CD4-positive, alpha-beta T cell (primary cell): ENCODE measurements at regions not wholly inside any gene's neighbourhood (a gene's known extent, or its start where the extent isn't known, plus 50 kb on each side); places are given as distances from the start of the nearest gene placed in this dataset.

ENCODE experiments used
- ATAC-seq: fragments of 200-7000 bp; cut with Tn5 transposase; one replicate; pipeline ENCODE4 v1.10.0; 2022; ENCODE audit warnings: mild to moderate bottlenecking; ENCODE audit not compliant: poor library complexity
- CTCF ChIA-PET: fragments of 350-600 bp; sonication (Branson Sonifier 250); formaldehyde crosslinking; loops from one replicate; lab custom pipeline; 2021; ENCODE audit warnings: antibody characterized with exemption, inconsistent platforms; lab: Charles Lee
- POLR2A ChIA-PET: fragments of 350-600 bp; sonication (Branson Sonifier 250); formaldehyde crosslinking; loops from one replicate; lab custom pipeline; 2021; ENCODE audit warnings: antibody characterized with exemption, inconsistent platforms; lab: Charles Lee
- DNase-seq, 14 experiments: peaks; one replicate each; pipeline ENCODE4 v3.0.0-alpha.2; 2013 to 2020; ENCODE audit warnings: mixed read lengths in 2 of 14
- H3K27ac ChIP-seq, 2 donors: one replicate each; pipeline versions ENCODE4 v1.5.1 to v1.7.0; 2013; ENCODE audit warnings: low read length in 2 of 2, low read depth in 1 of 2, mild to moderate bottlenecking in 1 of 2
- H3K27me3 ChIP-seq, 2 experiments: 1 replicate in 1 of 2; 2 replicates in 1 of 2; pipeline versions ENCODE4 v1.6.1 to v1.7.0; 2013; ENCODE audit warnings: low read length in 2 of 2, control low read depth in 1 of 2, mild to moderate bottlenecking in 1 of 2, moderate library complexity in 1 of 2; ENCODE audit not compliant: insufficient read depth in 2 of 2, control insufficient read depth in 1 of 2
- H3K36me3 ChIP-seq: one replicate; pipeline ENCODE4 v1.6.1; 2013; ENCODE audit warnings: low read length, control low read depth; ENCODE audit not compliant: insufficient read depth
- H3K4me1 ChIP-seq: one replicate; pipeline ENCODE4 v1.6.1; 2013; ENCODE audit warnings: low read length, control low read depth; ENCODE audit not compliant: insufficient read depth
- H3K4me3 ChIP-seq: one replicate; pipeline ENCODE4 v1.5.1; 2013; ENCODE audit warnings: mild to moderate bottlenecking, low read length, moderate library complexity
- H3K9me3 ChIP-seq, 2 experiments: 1 replicate in 1 of 2; 2 replicates in 1 of 2; pipeline versions ENCODE4 v1.6.1 to v1.7.0; 2013; ENCODE audit warnings: low read length in 2 of 2, mild to moderate bottlenecking in 2 of 2, control low read depth in 1 of 2, moderate library complexity in 1 of 2; ENCODE audit not compliant: control insufficient read depth in 1 of 2, insufficient read depth in 1 of 2
- H3K27ac Mint-ChIP-seq: one replicate; pipeline ENCODE4 v1.8.0; 2020; ENCODE audit warnings: mixed read lengths
- H3K27me3 Mint-ChIP-seq: one replicate; pipeline ENCODE4 v1.8.0; 2021; ENCODE audit warnings: mixed read lengths
- H3K36me3 Mint-ChIP-seq: one replicate; pipeline ENCODE4 v1.8.0; 2021; ENCODE audit warnings: low read depth, mixed read lengths
- H3K4me1 Mint-ChIP-seq: one replicate; pipeline ENCODE4 v1.8.0; 2021; ENCODE audit warnings: low read depth, mixed read lengths
- H3K4me3 Mint-ChIP-seq: one replicate; pipeline ENCODE4 v1.8.0; 2020; ENCODE audit warnings: mild to moderate bottlenecking, mixed read lengths
- H3K9me3 Mint-ChIP-seq: one replicate; pipeline ENCODE4 v1.8.0; 2020; ENCODE audit warnings: mixed read lengths
- intact Hi-C, 2 experiments: fragments of 100-400 bp; cut with DNase I in 1 of 2; cut with micrococcal nuclease in 1 of 2; formaldehyde crosslinking; loops; one replicate each; pipeline versions ENCODE4 v1.15.1 to v1.9.0; 2023 to 2025; cut with DNase I, micrococcal nuclease
- TF ChIP-seq, protein P1 (sequence below): fragments of 200-600 bp; IDR thresholded peaks from one replicate; pipeline ENCODE4 v1.8.0; 2022; ENCODE audit warnings: antibody characterized with exemption, mild to moderate bottlenecking

DNA sequence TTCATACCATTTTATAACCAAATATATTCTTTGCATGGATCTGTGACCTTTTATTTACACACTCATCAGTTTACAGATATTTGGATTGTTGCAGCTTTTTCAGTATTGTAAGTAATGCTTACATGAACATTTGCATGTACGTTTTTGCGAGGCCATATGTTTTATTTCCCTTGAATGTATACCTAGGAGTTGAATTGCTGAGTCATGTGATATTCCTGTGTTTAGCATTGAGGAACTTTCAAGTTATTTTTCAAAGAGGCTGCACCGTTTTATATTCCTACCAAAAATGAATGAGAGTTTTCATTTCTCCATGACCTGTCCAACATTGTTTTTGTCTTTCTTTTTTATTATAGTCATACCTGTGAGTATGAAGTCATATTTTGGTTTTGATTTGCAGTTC, 392.1 kb downstream of the CNTNAP4 start:
- no peaks in the 10 kb centered on the region for H3K36me3 ChIP-seq
- no peaks in the 10 kb centered on the region for H3K27me3 ChIP-seq
- no peaks in the 10 kb centered on the region for H3K27me3 Mint-ChIP-seq
- H3K27ac Mint-ChIP-seq = no peak overlapping the region
- H3K9me3 ChIP-seq = no peaks in the 10 kb centered on the region
- no peaks in the 10 kb centered on the region for H3K4me1 ChIP-seq
- TF ChIP-seq, protein P1, sequence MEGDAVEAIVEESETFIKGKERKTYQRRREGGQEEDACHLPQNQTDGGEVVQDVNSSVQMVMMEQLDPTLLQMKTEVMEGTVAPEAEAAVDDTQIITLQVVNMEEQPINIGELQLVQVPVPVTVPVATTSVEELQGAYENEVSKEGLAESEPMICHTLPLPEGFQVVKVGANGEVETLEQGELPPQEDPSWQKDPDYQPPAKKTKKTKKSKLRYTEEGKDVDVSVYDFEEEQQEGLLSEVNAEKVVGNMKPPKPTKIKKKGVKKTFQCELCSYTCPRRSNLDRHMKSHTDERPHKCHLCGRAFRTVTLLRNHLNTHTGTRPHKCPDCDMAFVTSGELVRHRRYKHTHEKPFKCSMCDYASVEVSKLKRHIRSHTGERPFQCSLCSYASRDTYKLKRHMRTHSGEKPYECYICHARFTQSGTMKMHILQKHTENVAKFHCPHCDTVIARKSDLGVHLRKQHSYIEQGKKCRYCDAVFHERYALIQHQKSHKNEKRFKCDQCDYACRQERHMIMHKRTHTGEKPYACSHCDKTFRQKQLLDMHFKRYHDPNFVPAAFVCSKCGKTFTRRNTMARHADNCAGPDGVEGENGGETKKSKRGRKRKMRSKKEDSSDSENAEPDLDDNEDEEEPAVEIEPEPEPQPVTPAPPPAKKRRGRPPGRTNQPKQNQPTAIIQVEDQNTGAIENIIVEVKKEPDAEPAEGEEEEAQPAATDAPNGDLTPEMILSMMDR = no peak
- no peaks in the 10 kb centered on the region for H3K36me3 Mint-ChIP-seq
- DNase-seq (no peak), ATAC-seq (no peak)
- H3K9me3 Mint-ChIP-seq = no peaks in the 10 kb centered on the region
- no peak overlapping the region for H3K4me3 Mint-ChIP-seq
- no peak overlapping the region for H3K27ac ChIP-seq
- ChIA-PET CTCF (no interaction called here), POLR2A (no interaction called here)
- no peaks in the 10 kb centered on the region for H3K4me1 Mint-ChIP-seq
- H3K4me3 ChIP-seq = no peak overlapping the region
- intact Hi-C loops = no loop called here

DNA sequence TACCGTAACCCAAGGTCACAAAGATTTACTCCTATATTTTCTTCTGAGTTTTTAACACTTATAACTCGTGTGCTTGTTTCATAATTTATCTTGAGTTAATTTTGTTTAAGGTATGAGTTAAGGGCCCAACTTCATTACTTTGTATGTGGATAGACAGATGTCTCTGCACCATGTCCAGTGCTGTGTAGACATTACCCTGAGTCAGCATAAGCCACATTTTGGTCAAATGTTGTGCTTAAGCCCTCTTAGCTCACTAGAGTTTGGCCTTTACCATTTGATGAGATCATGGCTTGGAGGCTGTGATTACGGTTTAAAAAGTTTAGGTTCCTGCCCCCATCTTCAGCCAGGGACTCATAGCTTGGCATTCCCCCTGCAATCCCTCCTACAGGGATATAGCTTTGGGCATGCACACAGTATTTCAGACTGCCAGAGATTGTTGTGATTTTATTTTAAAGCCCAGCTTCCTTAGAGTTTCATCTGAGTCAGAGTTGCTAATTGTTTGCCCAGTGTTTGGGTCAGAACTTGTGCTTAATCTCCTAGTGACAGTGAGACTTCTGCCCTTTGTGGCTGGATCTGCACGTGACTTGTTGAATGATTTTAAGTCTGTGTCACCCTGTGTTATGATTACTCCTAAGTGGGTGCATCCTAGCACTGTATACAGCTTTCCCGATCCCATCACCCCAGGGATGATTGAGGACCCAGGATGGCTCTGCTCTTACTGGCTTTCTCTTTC, 393.1 kb downstream of the CNTNAP4 start:
- H3K4me1 ChIP-seq = no peaks in the 10 kb centered on the region
- DNase-seq (no peak), ATAC-seq (no peak)
- no peak overlapping the region for H3K27ac ChIP-seq
- Mint-ChIP-seq H3K9me3 (no peaks in the 10 kb centered on the region), H3K36me3 (no peaks in the 10 kb centered on the region), H3K4me3 (no peak overlapping the region), H3K4me1 (no peaks in the 10 kb centered on the region), H3K27me3 (no peaks in the 10 kb centered on the region), H3K27ac (no peak overlapping the region)
- TF ChIP-seq, protein P1 = no peak
- no peak overlapping the region for H3K4me3 ChIP-seq
- H3K36me3 ChIP-seq = no peaks in the 10 kb centered on the region
- no peaks in the 10 kb centered on the region for H3K9me3 ChIP-seq
- POLR2A ChIA-PET = no interaction called here
- intact Hi-C loops = no loop called here
- H3K27me3 ChIP-seq = no peaks in the 10 kb centered on the region
- CTCF ChIA-PET = no interaction called here

DNA sequence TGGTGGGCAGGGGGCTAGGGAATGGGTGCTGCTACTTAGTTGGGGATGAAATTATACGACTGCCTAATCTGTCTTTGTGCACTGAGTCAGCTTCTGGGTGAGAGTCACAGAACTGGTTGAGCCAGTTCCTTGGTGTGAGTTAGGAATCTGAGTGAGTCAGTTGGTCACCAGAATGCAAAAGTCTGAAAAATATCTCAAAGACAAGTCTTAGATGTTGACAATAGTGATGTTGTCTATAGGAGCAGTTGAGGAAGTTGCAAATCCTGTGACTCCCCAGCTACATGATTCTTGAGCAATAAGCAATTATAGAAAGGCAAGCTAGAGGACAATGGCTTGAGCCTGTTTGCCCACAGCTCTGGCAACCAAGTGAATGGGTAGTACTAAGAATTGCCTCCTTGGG, 399.2 kb downstream of the CNTNAP4 start:
- H3K27me3 ChIP-seq = no peaks in the 10 kb centered on the region
- H3K27ac Mint-ChIP-seq = no peak overlapping the region
- DNase-seq (no peak), ATAC-seq (no peak)
- H3K36me3 ChIP-seq = no peaks in the 10 kb centered on the region
- H3K9me3 Mint-ChIP-seq = peaks cover 3% of the 10 kb centered on the region
- H3K27me3 Mint-ChIP-seq = no peaks in the 10 kb centered on the region
- no peak overlapping the region for H3K4me3 ChIP-seq
- no peak overlapping the region for H3K4me3 Mint-ChIP-seq
- intact Hi-C loops = no loop called here
- no peaks in the 10 kb centered on the region for H3K36me3 Mint-ChIP-seq
- TF ChIP-seq, protein P1 = no peak
- no peaks in the 10 kb centered on the region for H3K4me1 ChIP-seq
- no peak overlapping the region for H3K27ac ChIP-seq
- H3K4me1 Mint-ChIP-seq = no peaks in the 10 kb centered on the region
- no peaks in the 10 kb centered on the region for H3K9me3 ChIP-seq
- POLR2A ChIA-PET = no interaction called here
- CTCF ChIA-PET = no interaction called here
